ENCODE measurements at regions not wholly inside any gene's neighbourhood (a gene's known extent, or its start where the extent isn't known, plus 50 kb on each side); places are given as distances from the start of the nearest gene placed in this dataset.
"Not testable (repeated sequence)": the region's sequence is repeated elsewhere in the genome, so short reads cannot be mapped to it uniquely, and the experiment has no call there.

DNA sequence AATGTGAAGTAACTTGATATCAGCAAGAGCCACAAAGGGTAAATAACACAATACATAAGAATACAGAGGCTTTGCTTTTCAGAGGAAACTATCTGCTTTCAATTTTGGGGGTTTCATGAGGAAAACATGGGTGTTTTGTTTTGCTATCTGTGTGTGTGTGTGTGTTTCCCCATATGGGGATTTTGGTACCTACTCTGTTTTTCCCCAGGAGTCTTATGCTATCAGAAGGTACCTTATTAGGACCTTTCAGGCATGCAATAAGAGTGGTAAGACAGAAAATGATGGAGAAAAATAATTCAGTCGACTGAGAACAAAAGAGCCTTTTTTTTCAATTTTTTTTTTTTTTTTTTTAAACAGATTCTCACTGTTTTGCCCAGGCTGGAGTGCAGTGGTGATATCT is 87.5 kb downstream of the HSFY2 start:
- not testable (repeated sequence) for TF ChIP-seq POLR2A, CTCF (IDR thresholded peaks at IDR 0.05)

Data from breast epithelium (tissue), 3 donors.